K562 (cell line): ENCODE measurements at regions not wholly inside any gene's neighbourhood (a gene's known extent, or its start where the extent isn't known, plus 50 kb on each side); places are given as distances from the start of the nearest gene placed in this dataset.

Source experiments
- ATAC-seq: fragments of 200-7000 bp; cut with Tn5 transposase; 3 replicates; pipeline ENCODE4 v1.9.1; 2020; ENCODE audit warnings: moderate library complexity
- BruUV-seq: library from RNA; stranded (reverse); fragments of 400-500 nt; replicated peaks from 2 replicates; lab custom pipeline; 2021; lab: Mats Ljungman, UMichigan
- CTCF ChIA-PET: fragments of 300-600 bp; formaldehyde crosslinking; extraction: SDS; loops from one replicate; lab custom pipeline; 2021; ENCODE audit warnings: low intra/inter-chr PET ratio; lab: Yijun Ruan, JAX
- POLR2A ChIA-PET: fragments of 300-600, 350-650 bp; sonication (Branson Sonifier 250); formaldehyde crosslinking; extraction: SDS; loops from one replicate; lab custom pipeline; 2021; ENCODE audit warnings: antibody characterized with exemption, inconsistent platforms; lab: Yijun Ruan, JAX
- DNase-seq, 4 experiments: peaks; one replicate each; pipeline versions ENCODE4 v3.0.0 to v3.0.0-alpha.2; 2011 to 2018; ENCODE audit warnings: low spot score in 3 of 4, mixed read lengths in 3 of 4; ENCODE audit errors: extremely low read depth in 1 of 4
- FAIRE-seq: peaks from 2 replicates; lab custom pipeline; 2011; peaks lifted over from hg19 to GRCh38; lab: Jason Lieb, UNC
- H2AFZ ChIP-seq: 2 replicates; pipeline ENCODE4 v1.6.0; 2011; ENCODE audit warnings: low read depth, low read length, control low read depth, inconsistent platforms
- H3K27ac ChIP-seq: fragments of 200-600 bp; 3 replicates; pipeline ENCODE4 v1.8.0; 2011; ENCODE audit warnings: low read depth, mild to moderate bottlenecking, control low read depth, inconsistent platforms, low read length, moderate library complexity, mixed read lengths; ENCODE audit errors: extremely low read depth
- H3K27me3 ChIP-seq, 2 experiments: fragments of 300-600 bp in 1 of 2; 2 replicates in 1 of 2; 3 replicates in 1 of 2; pipeline versions ENCODE4 v1.6.0 to v1.8.0; 2011; ENCODE audit warnings: inconsistent platforms in 2 of 2, low read length in 2 of 2, mild to moderate bottlenecking in 1 of 2, mixed read lengths in 1 of 2, moderate library complexity in 1 of 2; ENCODE audit not compliant: control insufficient read depth in 2 of 2, insufficient read depth in 2 of 2
- H3K36me3 ChIP-seq: fragments of 300-600 bp; 3 replicates; pipeline ENCODE4 v1.8.0; 2011; ENCODE audit warnings: mild to moderate bottlenecking, low read length, inconsistent platforms; ENCODE audit not compliant: control insufficient read depth, insufficient read depth
- H3K4me1 ChIP-seq, 2 experiments: fragments of 200-600 bp in 1 of 2; replicated peaks in 1 of 2; 2 replicates in 1 of 2; 3 replicates in 1 of 2; pipeline versions ENCODE4 v1.5.1 to v1.8.0; 2011; ENCODE audit warnings: inconsistent platforms in 2 of 2, low read length in 2 of 2, mild to moderate bottlenecking in 1 of 2, mixed read lengths in 1 of 2, moderate library complexity in 1 of 2; ENCODE audit not compliant: control insufficient read depth in 2 of 2, insufficient read depth in 2 of 2
- H3K4me2 ChIP-seq: 2 replicates; pipeline ENCODE4 v1.6.1; 2011; ENCODE audit warnings: low read length, control low read depth, inconsistent platforms, mixed read lengths; ENCODE audit not compliant: insufficient read depth
- H3K4me3 ChIP-seq: fragments of 200-600 bp; sonication (generic), shearing (Covaris generic); 2 replicates; pipeline ENCODE4 v1.5.1; 2016; ENCODE audit warnings: control low read depth, inconsistent platforms
- H3K79me2 ChIP-seq: fragments of 200-600 bp; 3 replicates; pipeline ENCODE4 v1.8.0; 2011; ENCODE audit warnings: low read length, inconsistent platforms; ENCODE audit not compliant: control insufficient read depth, insufficient read depth
- H3K9ac ChIP-seq, 2 experiments: 2 replicates each; pipeline versions ENCODE4 v1.6.0 to v1.6.1; 2011; ENCODE audit warnings: low read depth in 2 of 2, low read length in 2 of 2, control low read depth in 1 of 2, inconsistent platforms in 1 of 2, mild to moderate bottlenecking in 1 of 2, mixed read lengths in 1 of 2; ENCODE audit not compliant: insufficient read depth in 1 of 2
- H3K9me1 ChIP-seq: one replicate; pipeline ENCODE4 v1.6.0; 2011; ENCODE audit warnings: inconsistent platforms, mild to moderate bottlenecking, low read length, moderate library complexity; ENCODE audit not compliant: control insufficient read depth, insufficient read depth
- H3K9me3 ChIP-seq: replicated peaks from 2 replicates; pipeline ENCODE4 v1.5.1; 2011; ENCODE audit warnings: low read depth, low read length, inconsistent platforms; ENCODE audit not compliant: control insufficient read depth, insufficient read depth
- H4K20me1 ChIP-seq: replicated peaks from 2 replicates; pipeline ENCODE4 v1.6.1; 2011; ENCODE audit warnings: low read length, inconsistent platforms, mixed read lengths; ENCODE audit not compliant: control insufficient read depth, insufficient read depth
- CHD2 ChIP-seq: IDR thresholded peaks from 2 replicates; pipeline ENCODE4 v1.6.1; 2011; ENCODE audit warnings: low read depth, low read length
- CTBP1 ChIP-seq: fragments of 450-650 bp; IDR thresholded peaks from 2 replicates; pipeline ENCODE4 v1.6.1; 2016; ENCODE audit warnings: borderline replicate concordance
- EHMT2 ChIP-seq: fragments of 450-650 bp; IDR thresholded peaks from 2 replicates; pipeline ENCODE4 v1.6.1; 2018; ENCODE audit warnings: antibody characterized with exemption
- ETS2 ChIP-seq: IDR thresholded peaks from 2 replicates; pipeline ENCODE4 v1.6.1; 2016; ENCODE audit warnings: borderline replicate concordance, missing genetic modification characterization, mild to moderate bottlenecking, moderate library complexity, missing compliant biosample characterization; ENCODE audit not compliant: poor library complexity, severe bottlenecking
- HMG20A ChIP-seq: fragments of 450-650 bp; formaldehyde crosslinking; conservative IDR thresholded peaks from 2 replicates; pipeline ENCODE4 v1.4.0; 2020; ENCODE audit warnings: mild to moderate bottlenecking, mixed read lengths
- HOXB6 ChIP-seq: fragments of 250-450 bp; sonication (Bioruptor Pico); IDR thresholded peaks from 2 replicates; pipeline ENCODE4 v1.5.1; 2022; ENCODE audit warnings: mild to moderate bottlenecking, borderline replicate concordance
- ILK ChIP-seq: fragments of 450-650 bp; IDR thresholded peaks from 2 replicates; pipeline ENCODE4 v1.6.1; 2016; ENCODE audit warnings: missing genetic modification characterization, low read depth, mild to moderate bottlenecking, missing compliant biosample characterization, moderate library complexity, borderline replicate concordance
- MEF2A ChIP-seq: IDR thresholded peaks from 2 replicates; pipeline ENCODE4 v1.6.1; 2011; ENCODE audit warnings: low read depth, mild to moderate bottlenecking, low read length, moderate library complexity; ENCODE audit not compliant: control insufficient read depth
- MITF ChIP-seq: IDR thresholded peaks from 2 replicates; pipeline ENCODE4 v1.6.1; 2014; ENCODE audit warnings: antibody characterized with exemption
- NBN ChIP-seq: fragments of 450-650 bp; IDR thresholded peaks from 2 replicates; pipeline ENCODE4 v1.6.1; 2016; ENCODE audit warnings: low read depth, mild to moderate bottlenecking
- STAT6 ChIP-seq: sonication (generic); formaldehyde crosslinking; IDR thresholded peaks from 2 replicates; pipeline ENCODE4 v1.8.1; 2023; ENCODE audit warnings: mild to moderate bottlenecking, missing genetic modification reagents
- TBP ChIP-seq: optimal IDR thresholded peaks from 2 replicates; pipeline ENCODE3; 2011; ENCODE audit warnings: low read depth, low read length, improper control_type of control experiment
- ZFX ChIP-seq: sonication (generic); formaldehyde crosslinking; IDR thresholded peaks from 2 replicates; pipeline ENCODE4 v1.8.0; 2022; ENCODE audit warnings: mild to moderate bottlenecking, missing genetic modification reagents, moderate library complexity
- ZNF124 ChIP-seq: sonication (generic); formaldehyde crosslinking; IDR thresholded peaks from 2 replicates; pipeline ENCODE4 v1.8.1; 2022; ENCODE audit warnings: missing genetic modification reagents
- ZNF263 ChIP-seq: sonication (generic); formaldehyde crosslinking; IDR thresholded peaks from 2 replicates; pipeline ENCODE4 v1.8.0; 2022; ENCODE audit warnings: mild to moderate bottlenecking, missing genetic modification reagents, borderline replicate concordance
- WGBS: fragments of 100-300 bp; shearing (Covaris generic); methylation state at CpG from one replicate; pipeline ENCODE4 v1.1.6; 2016; ENCODE audit warnings: low coverage, mixed read lengths; ENCODE audit not compliant: insufficient coverage; ENCODE audit errors: missing lambda C conversion rate; 5-methylcytosine and 5-hydroxymethylcytosine counted together
- in situ Hi-C: fragments of 300-500 bp; cut with MboI; formaldehyde crosslinking; loops from 4 replicates; pipeline ENCODE4 v1.15.0; 2018; ENCODE audit warnings: inconsistent platforms, mixed read lengths
- intact Hi-C: fragments of 100-400 bp; cut with micrococcal nuclease; formaldehyde crosslinking; loops from 2 replicates; pipeline ENCODE4 v1.14.2; 2022
- TF ChIP-seq, protein P1 (sequence below), 2 experiments: IDR thresholded peaks; 2 replicates each; pipeline ENCODE4 v1.6.1; 2012; ENCODE audit warnings: improper control_type of control experiment in 2 of 2, low read depth in 2 of 2, low read length in 2 of 2, borderline replicate concordance in 1 of 2

DNA sequence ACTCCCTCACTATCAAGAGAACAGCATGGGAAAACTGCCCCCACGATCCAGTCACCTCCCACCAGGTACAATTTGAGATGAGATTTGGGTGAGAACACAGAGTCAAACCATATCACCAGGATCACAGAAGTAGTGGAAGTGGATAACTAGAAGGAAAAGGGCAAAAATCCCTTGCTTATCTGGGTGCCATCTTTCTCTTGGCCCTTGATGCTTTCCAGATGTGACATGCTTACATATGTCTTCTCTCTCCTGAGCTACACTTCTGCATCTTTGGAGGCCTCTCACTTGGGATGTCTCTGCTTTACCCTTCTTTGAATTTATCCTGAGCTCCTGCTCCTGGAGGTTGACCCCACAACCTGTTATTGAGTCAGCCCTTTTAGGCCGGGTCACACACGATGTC, 57.6 kb upstream of the APOBEC4 start (continued):
- TF ChIP-seq STAT6 (CRISPR knock-in tag) (no peak), MITF (no peak), ZNF263 (CRISPR knock-in tag) (no peak)

GRCh38 chr1:183710333-183710732, 57.2 kb upstream of the APOBEC4 start:
- H3K36me3 ChIP-seq, result no peaks in the 10 kb centered on the region
- no peaks in the 10 kb centered on the region for H3K9me1 ChIP-seq
- no peak overlapping the region for H3K4me3 ChIP-seq
- no TSS peak for BruUV-seq
- ATAC-seq (no peak), DNase-seq (no peak), FAIRE-seq (no peak)
- H3K79me2 ChIP-seq, result no peaks in the 10 kb centered on the region
- no peak overlapping the region for H2AFZ ChIP-seq
- ChIA-PET POLR2A (no interaction called here), CTCF (no interaction called here)
- no peak overlapping the region for H3K9ac ChIP-seq
- WGBS, result 0% methylated on average over 1 of the region's 1 CpG
- no peak overlapping the region for H3K4me2 ChIP-seq
- no peak overlapping the region for H3K27ac ChIP-seq
- no peaks in the 10 kb centered on the region for H4K20me1 ChIP-seq
- in situ Hi-C loops, result no loop called here
- no peaks in the 10 kb centered on the region for H3K4me1 ChIP-seq
- intact Hi-C loops, result no loop called here
- no peaks in the 10 kb centered on the region for H3K9me3 ChIP-seq
- peaks cover 4 to 19% of the 10 kb centered on the region in 2 experiments; a peak in 2 of 5 replicates for H3K27me3 ChIP-seq
- no peak for TF ChIP-seq ILK (tag)
- no peak for TF ChIP-seq CTBP1
- no peak for TF ChIP-seq HMG20A (CRISPR knock-in tag)
- TF ChIP-seq TBP, result no peak
- no peak for TF ChIP-seq NBN
- TF ChIP-seq ZFX (CRISPR knock-in tag), result no peak
- no peak for TF ChIP-seq ZNF124 (CRISPR knock-in tag)
- TF ChIP-seq CHD2, result no peak
- no peak for TF ChIP-seq MEF2A
- TF ChIP-seq EHMT2, result no peak
- TF ChIP-seq HOXB6 (CRISPR knock-in tag), result no peak
- no peak for TF ChIP-seq ETS2 (tag)
- TF ChIP-seq, protein P1, sequence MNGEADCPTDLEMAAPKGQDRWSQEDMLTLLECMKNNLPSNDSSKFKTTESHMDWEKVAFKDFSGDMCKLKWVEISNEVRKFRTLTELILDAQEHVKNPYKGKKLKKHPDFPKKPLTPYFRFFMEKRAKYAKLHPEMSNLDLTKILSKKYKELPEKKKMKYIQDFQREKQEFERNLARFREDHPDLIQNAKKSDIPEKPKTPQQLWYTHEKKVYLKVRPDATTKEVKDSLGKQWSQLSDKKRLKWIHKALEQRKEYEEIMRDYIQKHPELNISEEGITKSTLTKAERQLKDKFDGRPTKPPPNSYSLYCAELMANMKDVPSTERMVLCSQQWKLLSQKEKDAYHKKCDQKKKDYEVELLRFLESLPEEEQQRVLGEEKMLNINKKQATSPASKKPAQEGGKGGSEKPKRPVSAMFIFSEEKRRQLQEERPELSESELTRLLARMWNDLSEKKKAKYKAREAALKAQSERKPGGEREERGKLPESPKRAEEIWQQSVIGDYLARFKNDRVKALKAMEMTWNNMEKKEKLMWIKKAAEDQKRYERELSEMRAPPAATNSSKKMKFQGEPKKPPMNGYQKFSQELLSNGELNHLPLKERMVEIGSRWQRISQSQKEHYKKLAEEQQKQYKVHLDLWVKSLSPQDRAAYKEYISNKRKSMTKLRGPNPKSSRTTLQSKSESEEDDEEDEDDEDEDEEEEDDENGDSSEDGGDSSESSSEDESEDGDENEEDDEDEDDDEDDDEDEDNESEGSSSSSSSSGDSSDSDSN (IDR thresholded peaks at IDR 0.05; ENCODE audit: borderline replicate concordance in 1 of 2, low read depth in 2 of 2, low read length in 2 of 2), result no peak
